CD4-positive, alpha-beta T cell treated with Interferon alpha-2 for 1 hour (primary cell): ENCODE measurements at regions not wholly inside any gene's neighbourhood (a gene's known extent, or its start where the extent isn't known, plus 50 kb on each side); places are given as distances from the start of the nearest gene placed in this dataset.
"Not testable (repeated sequence)": the region's sequence is repeated elsewhere in the genome, so short reads cannot be mapped to it uniquely, and the experiment has no call there.

Source experiments
- DNase-seq, 2 donors: peaks; one replicate each; pipeline ENCODE4 v3.0.0-alpha.2; 2020 to 2022

DNA sequence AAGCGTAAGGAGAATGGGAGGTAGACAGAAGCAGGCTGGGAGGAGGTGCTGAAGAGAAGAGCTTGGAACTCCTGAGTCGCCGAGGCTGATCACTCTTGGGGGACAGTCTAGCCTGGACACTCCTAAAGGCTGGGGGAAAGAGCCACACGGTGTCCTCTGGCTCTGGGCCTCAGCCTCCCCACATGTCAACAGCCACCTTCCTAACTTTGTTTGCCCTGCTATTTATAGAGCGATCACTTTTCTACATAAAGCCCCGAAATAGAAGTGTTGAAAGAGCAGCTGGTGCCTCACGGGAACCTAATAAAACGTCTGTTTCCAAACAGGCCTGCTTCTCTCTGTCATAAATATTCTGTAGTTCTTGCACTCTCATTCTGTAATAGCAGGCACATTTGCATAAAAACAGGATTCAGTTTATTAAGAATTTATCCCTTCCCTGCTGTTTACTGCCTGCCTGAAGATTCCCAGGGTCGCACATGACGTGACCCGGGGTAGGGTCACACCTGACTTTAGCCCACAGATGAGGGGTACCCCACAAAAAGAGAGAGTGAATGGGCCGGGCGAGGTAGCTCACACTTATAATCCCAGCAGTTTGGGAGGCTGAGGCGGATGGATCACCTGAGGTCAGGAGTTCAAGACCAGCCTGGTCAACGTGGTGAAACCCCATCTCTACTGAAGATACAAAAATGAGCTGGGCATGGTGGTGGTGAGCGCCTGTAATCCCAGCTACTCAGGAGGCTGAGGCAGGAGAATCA is 212.5 kb downstream of the TOMM20 start:
- no peak for DNase-seq

DNA sequence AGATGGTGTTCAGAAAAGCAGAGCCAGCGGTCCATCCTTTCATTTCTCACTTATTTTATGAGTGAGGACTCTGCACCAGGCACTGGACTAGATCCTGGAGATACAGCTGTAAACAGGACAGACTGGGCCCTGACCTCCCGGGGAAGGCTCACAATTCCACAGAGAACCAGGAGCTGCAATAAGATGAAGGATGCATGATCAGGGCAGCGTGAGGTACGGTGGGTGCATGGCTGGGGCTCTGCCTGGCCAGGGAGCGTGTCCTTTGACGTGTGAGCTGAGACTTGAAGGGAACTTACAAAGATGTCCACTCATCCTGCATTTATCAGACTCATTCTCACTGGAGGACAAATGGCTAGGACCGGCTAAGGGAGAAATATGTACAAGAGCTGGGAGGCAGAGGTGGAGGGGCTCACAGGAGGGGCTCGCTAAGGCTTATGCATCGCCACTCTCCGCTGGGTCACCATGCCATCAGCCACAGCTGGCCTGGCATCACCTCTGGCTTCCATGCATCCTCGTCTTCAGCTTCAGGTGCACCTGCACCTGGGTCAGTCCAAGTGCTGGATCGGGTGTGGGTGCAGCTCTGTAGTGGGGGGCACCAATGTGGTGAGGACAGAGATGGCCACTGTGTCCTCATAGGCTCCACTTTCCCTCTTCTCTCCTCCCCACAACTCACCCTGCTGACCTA is 213.9 kb downstream of the TOMM20 start:
- no peak for DNase-seq

- no peak for DNase-seq
Observed at GRCh38 chr1:234913771-234914170, 214.9 kb downstream of the TOMM20 start.

DNA sequence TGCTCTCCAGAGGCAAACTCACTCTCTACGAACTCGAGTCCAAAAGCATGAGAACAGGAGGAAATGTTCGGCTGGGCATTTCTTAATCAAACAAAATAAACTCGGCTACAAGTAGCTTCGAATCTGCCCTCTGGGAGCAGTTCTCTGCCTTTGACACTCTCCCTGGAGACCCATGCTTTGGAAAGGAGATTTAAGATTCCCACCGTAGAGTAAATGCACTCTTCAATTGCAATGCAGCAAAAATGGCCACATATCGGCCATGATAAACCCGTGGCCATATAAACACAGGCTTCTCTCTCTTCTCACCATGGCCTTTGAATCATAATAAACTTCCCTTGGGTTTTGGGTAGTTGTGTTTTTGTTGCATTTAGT is 215.4 kb downstream of the TOMM20 start:
- DNase-seq, result no peak

GRCh38 chr1:234912548-234913277 is 215.9 kb downstream of the TOMM20 start:
- peak in 1 of 2 donors; percentile 14 for DNase-seq

- peak; percentile 34 to 65 for DNase-seq
Observed at GRCh38 chr1:234911787-234912186, 216.8 kb downstream of the TOMM20 start.

- DNase-seq, result not testable (repeated sequence)
Observed at GRCh38 chr1:234911136-234911535, 217.5 kb downstream of the TOMM20 start.

- DNase-seq, result no peak
Observed at GRCh38 chr1:234909851-234910250, 218.8 kb downstream of the TOMM20 start.

GRCh38 chr1:234909307-234909810 is 219.3 kb downstream of the TOMM20 start:
- no peak for DNase-seq

DNA sequence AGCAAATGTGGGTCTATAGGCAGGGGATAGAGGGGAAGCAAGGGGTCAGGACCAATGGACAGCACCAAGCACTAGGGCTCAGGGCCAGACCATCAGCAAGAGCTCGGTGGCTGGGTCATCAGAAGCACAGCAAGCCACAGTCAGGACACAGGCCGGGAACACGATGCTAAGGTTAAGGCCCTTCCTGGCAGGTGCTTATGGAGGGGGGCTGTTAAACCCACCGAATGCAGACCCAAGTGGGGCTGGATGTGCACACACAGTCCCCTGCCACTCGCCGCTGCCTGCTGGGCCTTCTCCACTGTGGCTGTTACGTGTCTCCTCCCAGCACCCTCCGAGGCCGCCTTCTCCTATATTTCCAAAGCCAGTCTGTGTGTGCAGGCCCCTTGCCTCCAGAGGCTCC is 220.1 kb downstream of the TOMM20 start:
- DNase-seq, result no peak

- DNase-seq, result no peak
Observed at GRCh38 chr1:234907940-234908405, 220.7 kb downstream of the TOMM20 start.

DNA sequence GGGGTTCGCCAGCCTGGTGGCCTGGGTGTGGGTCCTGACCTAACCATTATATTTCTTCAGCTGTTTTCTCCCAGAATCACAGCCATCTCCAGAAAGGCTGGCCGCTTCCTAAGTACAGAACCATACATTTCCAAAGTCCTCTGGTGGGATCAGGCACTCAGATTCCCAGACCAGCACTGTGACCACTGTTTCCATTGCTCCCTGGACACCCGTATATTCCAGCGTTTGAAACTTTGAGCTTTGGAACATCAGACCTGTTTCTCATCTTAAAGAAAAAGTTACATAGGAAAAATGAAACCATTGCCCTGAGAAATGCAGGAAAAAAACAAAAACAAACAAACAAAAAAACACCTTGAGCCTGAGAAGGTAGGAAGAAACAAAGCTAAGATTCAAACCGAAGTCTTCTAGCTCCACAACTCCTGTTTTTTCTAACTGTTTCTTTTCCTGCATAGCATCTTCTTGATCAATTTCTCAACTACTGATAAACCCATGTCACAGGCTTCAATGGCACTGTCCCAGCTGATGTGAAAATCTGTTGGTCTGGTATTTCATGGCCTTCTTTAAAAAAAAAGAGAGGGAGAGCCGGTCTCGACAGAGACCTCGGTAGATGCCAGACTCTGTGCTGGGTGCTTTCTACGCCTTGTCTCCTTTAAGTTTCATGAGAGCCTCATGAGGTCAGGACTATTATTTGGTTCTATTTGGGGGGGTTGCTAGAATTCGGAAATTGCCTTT is 221.3 kb downstream of the TOMM20 start:
- no peak for DNase-seq

DNA sequence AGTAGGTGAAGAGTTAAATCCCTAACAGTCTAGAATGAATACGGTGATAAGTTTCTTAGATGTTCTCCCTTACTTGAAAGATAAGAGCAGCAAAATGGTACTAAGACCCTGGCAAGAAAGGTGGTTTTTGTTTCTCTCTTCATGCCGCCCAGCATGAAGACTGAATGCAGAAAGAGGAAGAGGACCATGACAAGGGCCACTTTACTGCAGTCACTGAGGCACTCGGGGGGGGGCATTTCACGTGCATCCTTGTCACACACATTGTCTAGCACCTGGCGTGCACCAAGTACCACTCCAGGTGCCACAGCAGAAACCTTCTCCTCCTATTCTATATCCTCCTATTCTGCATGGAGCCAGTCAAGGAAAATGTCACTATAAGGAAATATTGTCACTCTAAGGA is 222.0 kb downstream of the TOMM20 start:
- DNase-seq, result no peak

GRCh38 chr1:234902774-234903547 is 225.7 kb downstream of the TOMM20 start:
- DNase-seq, result no peak

GRCh38 chr1:234901491-234902049 is 227.1 kb downstream of the TOMM20 start:
- DNase-seq, result no peak

DNA sequence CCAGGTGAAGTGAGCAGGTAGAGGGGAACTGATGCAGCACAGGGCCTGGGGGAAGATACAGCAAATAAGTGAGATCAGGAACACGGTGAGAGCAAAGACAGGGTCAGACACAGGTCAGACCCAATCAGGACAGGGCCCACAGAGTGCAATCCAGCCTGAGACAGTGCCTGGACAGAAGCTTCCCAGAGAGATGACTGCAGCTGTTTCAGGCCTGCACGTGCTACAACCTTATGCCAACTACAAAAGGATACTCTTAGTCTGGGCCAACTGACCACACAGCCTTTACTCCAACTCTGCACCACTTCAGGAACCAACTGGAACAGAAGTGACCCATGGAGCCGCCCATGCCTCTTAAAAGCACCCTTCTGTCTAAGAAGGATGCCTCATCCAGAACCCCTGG is 228.0 kb downstream of the TOMM20 start:
- no peak for DNase-seq

GRCh38 chr1:234899730-234900072 is 228.9 kb downstream of the TOMM20 start:
- DNase-seq, result no peak

GRCh38 chr1:234899041-234899729 is 229.5 kb downstream of the TOMM20 start:
- DNase-seq, result no peak

- no peak for DNase-seq
Observed at GRCh38 chr1:234898455-234899033, 230.1 kb downstream of the TOMM20 start.

DNA sequence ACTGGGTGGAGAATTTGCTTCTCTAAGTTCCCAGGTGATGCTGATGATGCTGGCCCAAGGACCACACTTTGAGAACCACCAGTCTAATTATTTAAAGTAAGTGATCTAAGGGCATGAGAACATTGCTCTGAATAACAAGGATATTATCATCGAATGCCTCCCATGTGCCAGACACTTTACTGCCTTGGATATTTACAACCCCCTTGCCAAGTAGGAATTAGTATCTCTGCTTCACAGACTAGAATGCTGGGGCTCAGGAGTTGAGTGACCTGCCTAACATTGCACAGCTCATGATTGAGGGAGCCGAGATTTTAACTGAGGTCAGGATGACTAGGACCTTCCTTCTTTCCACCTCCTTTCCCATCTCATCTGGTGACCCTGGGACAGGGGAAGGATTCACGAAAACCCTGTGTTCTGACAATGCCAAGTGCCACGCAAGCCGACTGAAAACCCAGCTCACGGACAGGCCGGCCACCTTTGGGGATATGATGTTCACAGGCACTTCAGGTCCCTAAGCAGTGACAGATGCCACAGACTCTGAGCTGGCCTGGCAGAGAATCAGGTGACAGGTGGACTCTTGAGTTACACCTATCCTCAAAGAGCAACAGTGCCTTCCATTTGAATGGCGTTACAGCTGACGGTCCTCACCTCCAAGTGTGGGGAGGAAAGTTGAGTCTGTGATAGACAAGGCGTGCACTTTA is 230.7 kb downstream of the TOMM20 start:
- no peak for DNase-seq
